Right lobe of liver (tissue), 4 donors: ENCODE measurements at regions not wholly inside any gene's neighbourhood (a gene's known extent, or its start where the extent isn't known, plus 50 kb on each side); places are given as distances from the start of the nearest gene placed in this dataset.

ENCODE experiments used
- POLR2A ChIP-seq: fragments of 450-650 bp; IDR thresholded peaks from one replicate; pipeline ENCODE4 v1.6.1; 2017; ENCODE audit warnings: antibody characterized with exemption, mild to moderate bottlenecking
- TF ChIP-seq, protein P1 (sequence below), 4 donors: fragments of 200-600 bp in 3 of 4; fragments of 450-650 bp in 1 of 4; IDR thresholded peaks; one replicate each; pipeline versions ENCODE4 v1.5.1 to v1.8.0; 2016 to 2022; ENCODE audit warnings: antibody characterized with exemption in 4 of 4, mild to moderate bottlenecking in 2 of 4
- donor health status: DM: no; HTN: no; CAD: no.
- donor health status: DM: no; HTN: no; CAD: no.
- donor health status: DM: no; HTN: yes; CAD: no.

DNA sequence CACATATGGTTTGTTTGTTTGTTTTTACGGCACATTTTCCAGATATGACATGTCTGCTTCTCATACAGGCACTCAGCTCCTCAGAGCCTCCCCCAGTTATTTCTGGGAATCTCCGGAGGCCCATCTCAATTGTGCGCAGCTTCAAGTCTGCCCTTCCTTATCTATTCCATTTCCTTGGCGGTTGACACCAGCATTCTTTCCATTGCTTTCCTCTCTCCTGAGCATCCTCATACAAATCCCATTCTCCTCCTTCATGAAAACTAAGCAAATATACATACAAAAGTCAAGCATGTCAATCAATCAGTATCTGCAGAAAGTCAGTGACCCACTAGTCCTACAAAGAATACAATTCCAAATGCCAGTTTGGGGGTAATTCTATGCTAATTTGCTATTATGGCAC is 166.7 kb downstream of the SQOR start:
- TF ChIP-seq, protein P1, sequence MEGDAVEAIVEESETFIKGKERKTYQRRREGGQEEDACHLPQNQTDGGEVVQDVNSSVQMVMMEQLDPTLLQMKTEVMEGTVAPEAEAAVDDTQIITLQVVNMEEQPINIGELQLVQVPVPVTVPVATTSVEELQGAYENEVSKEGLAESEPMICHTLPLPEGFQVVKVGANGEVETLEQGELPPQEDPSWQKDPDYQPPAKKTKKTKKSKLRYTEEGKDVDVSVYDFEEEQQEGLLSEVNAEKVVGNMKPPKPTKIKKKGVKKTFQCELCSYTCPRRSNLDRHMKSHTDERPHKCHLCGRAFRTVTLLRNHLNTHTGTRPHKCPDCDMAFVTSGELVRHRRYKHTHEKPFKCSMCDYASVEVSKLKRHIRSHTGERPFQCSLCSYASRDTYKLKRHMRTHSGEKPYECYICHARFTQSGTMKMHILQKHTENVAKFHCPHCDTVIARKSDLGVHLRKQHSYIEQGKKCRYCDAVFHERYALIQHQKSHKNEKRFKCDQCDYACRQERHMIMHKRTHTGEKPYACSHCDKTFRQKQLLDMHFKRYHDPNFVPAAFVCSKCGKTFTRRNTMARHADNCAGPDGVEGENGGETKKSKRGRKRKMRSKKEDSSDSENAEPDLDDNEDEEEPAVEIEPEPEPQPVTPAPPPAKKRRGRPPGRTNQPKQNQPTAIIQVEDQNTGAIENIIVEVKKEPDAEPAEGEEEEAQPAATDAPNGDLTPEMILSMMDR (IDR thresholded peaks at IDR 0.05) = no peak
- TF ChIP-seq POLR2A = no peak
